Right lobe of liver (tissue), 4 donors: ENCODE measurements at regions not wholly inside any gene's neighbourhood (a gene's known extent, or its start where the extent isn't known, plus 50 kb on each side); places are given as distances from the start of the nearest gene placed in this dataset.

Experiments used
- CTCF ChIP-seq, 4 donors: fragments of 200-600 bp in 3 of 4; fragments of 450-650 bp in 1 of 4; IDR thresholded peaks; one replicate each; pipeline versions ENCODE4 v1.5.1 to v1.8.0; 2016 to 2022; ENCODE audit warnings: antibody characterized with exemption in 4 of 4, mild to moderate bottlenecking in 2 of 4
- POLR2A ChIP-seq: fragments of 450-650 bp; IDR thresholded peaks from one replicate; pipeline ENCODE4 v1.6.1; 2017; ENCODE audit warnings: antibody characterized with exemption, mild to moderate bottlenecking
- donor health status: DM: no; HTN: no; CAD: no.
- donor health status: DM: no; HTN: no; CAD: no.
- donor health status: DM: no; HTN: yes; CAD: no.

DNA sequence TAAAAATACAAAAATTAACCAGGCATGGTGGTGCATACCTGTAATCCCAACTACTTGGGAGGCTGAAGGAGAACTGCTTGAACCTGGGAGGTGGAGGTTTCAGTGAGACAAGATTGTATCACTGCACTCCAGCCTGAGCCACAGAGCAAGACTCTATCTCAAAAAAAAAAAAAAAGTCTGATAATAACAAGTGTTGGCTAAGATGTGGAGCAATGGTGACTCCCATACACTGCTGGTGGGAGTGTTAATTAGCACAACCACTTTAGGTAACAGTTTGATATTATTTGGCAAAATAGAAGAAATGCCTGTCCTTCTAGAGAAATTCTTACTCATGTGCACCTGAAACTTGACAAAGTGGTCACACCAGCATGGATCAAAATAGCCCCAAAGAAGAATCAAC, 106.2 kb upstream of the SLC34A2 start:
- TF ChIP-seq CTCF (IDR thresholded peaks at IDR 0.05) (no peak), POLR2A (no peak)
